GM12878 (cell line): ENCODE measurements at regions not wholly inside any gene's neighbourhood (a gene's known extent, or its start where the extent isn't known, plus 50 kb on each side); places are given as distances from the start of the nearest gene placed in this dataset.

ENCODE experiments used
- ATAC-seq: fragments of 200-7000 bp; cut with Tn5 transposase; 3 replicates; pipeline ENCODE4 v1.9.1; 2020; ENCODE audit warnings: mild to moderate bottlenecking, moderate library complexity
- BruUV-seq: library from RNA; stranded (reverse); fragments of 400-500 nt; replicated peaks from 2 replicates; lab custom pipeline; 2021; lab: Mats Ljungman, UMichigan
- CTCF ChIA-PET: fragments of 300-600 bp; sonication (Branson Sonifier 250); formaldehyde crosslinking; extraction: SDS; loops from one replicate; lab custom pipeline; 2021; ENCODE audit warnings: inconsistent platforms; lab: Yijun Ruan, JAX
- POLR2A ChIA-PET: fragments of 350-600 bp; formaldehyde crosslinking; extraction: SDS; loops from one replicate; lab custom pipeline; 2021; ENCODE audit warnings: inconsistent platforms; lab: Charles Lee
- RAD21 ChIA-PET: fragments of 300-600 bp; sonication (Branson Sonifier 250); formaldehyde crosslinking; loops from one replicate; lab custom pipeline; 2023; ENCODE audit warnings: antibody characterized with exemption; ENCODE audit not compliant: unreplicated experiment; lab: Charles Lee
- SMC1A ChIA-PET: fragments of 300-600 bp; sonication (Branson Sonifier 250); formaldehyde crosslinking; loops from one replicate; lab custom pipeline; 2023; ENCODE audit not compliant: unreplicated experiment, uncharacterized antibody; lab: Charles Lee
- DNase-seq: peaks from one replicate; pipeline ENCODE4 v3.0.0-alpha.2; 2011; ENCODE audit warnings: low read depth, low spot score
- FAIRE-seq: peaks from 3 replicates; lab custom pipeline; 2011; peaks lifted over from hg19 to GRCh38; lab: Jason Lieb, UNC
- H2AFZ ChIP-seq: 2 replicates; pipeline ENCODE4 v1.6.0; 2011; ENCODE audit warnings: low read depth, low read length, control low read depth; ENCODE audit not compliant: control insufficient read depth
- H3K27ac ChIP-seq: 2 replicates; pipeline ENCODE4 v1.5.1; 2011; ENCODE audit warnings: control low read depth; ENCODE audit not compliant: control insufficient read depth, insufficient read depth
- H3K27me3 ChIP-seq, 2 experiments: replicated peaks in 1 of 2; 2 replicates each; pipeline versions ENCODE4 v1.6.0 to v1.6.1; 2011; ENCODE audit warnings: low read length in 1 of 2; ENCODE audit not compliant: control insufficient read depth in 2 of 2, insufficient read depth in 2 of 2
- H3K36me3 ChIP-seq, 2 experiments: 2 replicates each; pipeline ENCODE4 v1.5.1; 2011; ENCODE audit warnings: low read length in 1 of 2; ENCODE audit not compliant: control insufficient read depth in 2 of 2, insufficient read depth in 2 of 2
- H3K4me1 ChIP-seq: 2 replicates; pipeline ENCODE4 v1.6.1; 2011; ENCODE audit warnings: mild to moderate bottlenecking, low read length, moderate library complexity, mixed read lengths; ENCODE audit not compliant: control insufficient read depth, insufficient read depth
- H3K4me2 ChIP-seq: 2 replicates; pipeline ENCODE4 v1.6.0; 2011; ENCODE audit warnings: control low read depth; ENCODE audit not compliant: control insufficient read depth, insufficient read depth
- H3K4me3 ChIP-seq: fragments of 200-600 bp; sonication (generic); 2 replicates; pipeline ENCODE4 v1.5.1; 2016
- H3K79me2 ChIP-seq: 2 replicates; pipeline ENCODE4 v1.6.0; 2011; ENCODE audit warnings: low read length; ENCODE audit not compliant: control insufficient read depth, insufficient read depth
- H3K9ac ChIP-seq: 2 replicates; pipeline ENCODE4 v1.8.0; 2011; ENCODE audit warnings: low read length, control low read depth, mixed read lengths; ENCODE audit not compliant: control insufficient read depth, insufficient read depth
- H3K9me3 ChIP-seq: replicated peaks from 3 replicates; pipeline ENCODE4 v1.5.1; 2011; ENCODE audit warnings: mild to moderate bottlenecking, low read length; ENCODE audit not compliant: control insufficient read depth, insufficient read depth
- H4K20me1 ChIP-seq: 2 replicates; pipeline ENCODE4 v1.6.0; 2011; ENCODE audit not compliant: control insufficient read depth, insufficient read depth
- ASH2L ChIP-seq: fragments of 300-600, 200-600 bp; sonication (generic); IDR thresholded peaks from 2 replicates; pipeline ENCODE4 v1.6.1; 2017; ENCODE audit warnings: low read depth, mild to moderate bottlenecking, borderline replicate concordance
- BCL11A ChIP-seq: IDR thresholded peaks from 2 replicates; pipeline ENCODE4 v1.6.1; 2011; ENCODE audit warnings: low read depth, low read length
- CBFB ChIP-seq: IDR thresholded peaks from 2 replicates; pipeline ENCODE4 v1.6.1; 2016; ENCODE audit warnings: antibody characterized with exemption, low read depth
- CHD1 ChIP-seq: IDR thresholded peaks from 2 replicates; pipeline ENCODE4 v1.6.1; 2012; ENCODE audit warnings: low read depth, low read length, improper control_type of control experiment
- HDGF ChIP-seq: fragments of 450-650 bp; IDR thresholded peaks from 2 replicates; pipeline ENCODE4 v1.6.1; 2016; ENCODE audit warnings: antibody characterized with exemption
- MLLT1 ChIP-seq: fragments of 450-650 bp; IDR thresholded peaks from 2 replicates; pipeline ENCODE4 v1.6.1; 2016; ENCODE audit warnings: mild to moderate bottlenecking
- RUNX3 ChIP-seq: IDR thresholded peaks from 2 replicates; pipeline ENCODE4 v1.6.1; 2012; ENCODE audit warnings: low read length, inconsistent platforms
- SPI1 ChIP-seq: IDR thresholded peaks from 2 replicates; pipeline ENCODE4 v1.6.1; 2011; ENCODE audit warnings: low read depth, mild to moderate bottlenecking, low read length, moderate library complexity, borderline replicate concordance; ENCODE audit not compliant: insufficient read depth
- SUZ12 ChIP-seq: fragments of 200-600 bp; sonication (generic); IDR thresholded peaks from one replicate; pipeline ENCODE4 v1.6.1; 2018; ENCODE audit warnings: antibody characterized with exemption, mild to moderate bottlenecking; ENCODE audit not compliant: unreplicated experiment
- TCF7 ChIP-seq: IDR thresholded peaks from 2 replicates; pipeline ENCODE4 v1.6.1; 2014; ENCODE audit warnings: antibody characterized with exemption, borderline replicate concordance
- ZNF217 ChIP-seq: fragments of 450-650 bp; IDR thresholded peaks from 2 replicates; pipeline ENCODE4 v1.6.1; 2017; ENCODE audit warnings: antibody characterized with exemption, mild to moderate bottlenecking
- WGBS: methylation state at CpG from one replicate; pipeline ENCODE4 v1.1.6; 2016; ENCODE audit warnings: low lambda C conversion rate; ENCODE audit not compliant: insufficient replicate concordance, insufficient coverage; ENCODE audit errors: missing lambda C conversion rate; 5-methylcytosine and 5-hydroxymethylcytosine counted together
- in situ Hi-C: fragments of 300-500 bp; cut with MboI; formaldehyde crosslinking; loops from 9 replicates; pipeline ENCODE4 v1.14.3; 2018; ENCODE audit warnings: mixed read lengths
- intact Hi-C: fragments of 100-400 bp; cut with micrococcal nuclease; formaldehyde crosslinking; loops from one replicate; pipeline ENCODE4 v1.14.2; 2022; ENCODE audit not compliant: unreplicated experiment
- TF ChIP-seq, protein P1 (sequence below): IDR thresholded peaks from 2 replicates; pipeline ENCODE4 v1.6.1; 2012; ENCODE audit warnings: low read depth, low read length, improper control_type of control experiment

DNA sequence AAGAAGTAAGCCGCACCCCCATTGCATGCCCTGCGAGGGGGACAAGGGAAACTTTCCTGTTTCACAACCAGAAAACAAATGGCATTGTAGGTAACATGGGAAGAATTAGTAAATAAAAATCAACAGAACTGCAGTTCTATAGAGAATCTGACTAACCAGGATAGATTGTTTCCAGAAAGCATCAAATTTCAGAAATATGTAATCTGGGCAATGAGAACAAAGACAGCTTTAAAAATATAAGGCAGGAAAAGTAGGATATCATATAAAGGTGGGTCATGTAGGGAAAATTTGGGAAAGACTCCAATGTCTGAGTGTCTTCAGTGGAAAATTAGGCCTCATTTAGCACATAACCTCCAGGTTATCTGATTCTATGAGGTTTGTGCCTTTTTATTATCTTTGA is 58.3 kb upstream of the RANBP6 start:
- no peaks in the 10 kb centered on the region; the same call in 2 of the 3 replicates for H3K9me3 ChIP-seq
- H3K79me2 ChIP-seq, result no peaks in the 10 kb centered on the region
- in situ Hi-C loops, result no loop called here
- intact Hi-C loops, result no loop called here
- WGBS, result 59% methylated on average over 2 of the region's 2 CpGs
- 0 out of 2 replicates have a peak, but pooled peaks cover 1% of the 10 kb centered on the region for H3K4me1 ChIP-seq
- no peak overlapping the region for H3K4me2 ChIP-seq
- TF ChIP-seq RUNX3 (no peak), CHD1 (no peak), MLLT1 (no peak), SPI1 (no peak), TCF7 (no peak), SUZ12 (no peak), HDGF (no peak), ASH2L (no peak), BCL11A (no peak), ZNF217 (no peak), CBFB (no peak)
- TF ChIP-seq, protein P1, sequence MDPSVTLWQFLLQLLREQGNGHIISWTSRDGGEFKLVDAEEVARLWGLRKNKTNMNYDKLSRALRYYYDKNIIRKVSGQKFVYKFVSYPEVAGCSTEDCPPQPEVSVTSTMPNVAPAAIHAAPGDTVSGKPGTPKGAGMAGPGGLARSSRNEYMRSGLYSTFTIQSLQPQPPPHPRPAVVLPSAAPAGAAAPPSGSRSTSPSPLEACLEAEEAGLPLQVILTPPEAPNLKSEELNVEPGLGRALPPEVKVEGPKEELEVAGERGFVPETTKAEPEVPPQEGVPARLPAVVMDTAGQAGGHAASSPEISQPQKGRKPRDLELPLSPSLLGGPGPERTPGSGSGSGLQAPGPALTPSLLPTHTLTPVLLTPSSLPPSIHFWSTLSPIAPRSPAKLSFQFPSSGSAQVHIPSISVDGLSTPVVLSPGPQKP, result no peak
- ATAC-seq (no peak), DNase-seq (no peak), FAIRE-seq (no peak)
- POLR2A ChIA-PET, result no interaction called here
- H3K27ac ChIP-seq, result no peak overlapping the region
- RAD21 ChIA-PET, result no interaction called here
- no peaks in the 10 kb centered on the region for H3K36me3 ChIP-seq
- no peak overlapping the region for H3K4me3 ChIP-seq
- BruUV-seq, result no TSS peak
- SMC1A ChIA-PET, result interaction anchor here (2.0 kb wide), 1 partner anchor 16 kb away, joined by 5 read pairs; no protein-coding TSS in a partner anchor
- CTCF ChIA-PET, result no interaction called here
- H3K27me3 ChIP-seq, result no peaks in the 10 kb centered on the region
- H3K9ac ChIP-seq, result no peak overlapping the region
- no peak overlapping the region for H2AFZ ChIP-seq
- no peaks in the 10 kb centered on the region for H4K20me1 ChIP-seq
